ENCODE measurements at regions not wholly inside any gene's neighbourhood (a gene's known extent, or its start where the extent isn't known, plus 50 kb on each side); places are given as distances from the start of the nearest gene placed in this dataset.
A peak's percentile ranks its signal among the peaks of the same experiment; 100 is the strongest.

DNA sequence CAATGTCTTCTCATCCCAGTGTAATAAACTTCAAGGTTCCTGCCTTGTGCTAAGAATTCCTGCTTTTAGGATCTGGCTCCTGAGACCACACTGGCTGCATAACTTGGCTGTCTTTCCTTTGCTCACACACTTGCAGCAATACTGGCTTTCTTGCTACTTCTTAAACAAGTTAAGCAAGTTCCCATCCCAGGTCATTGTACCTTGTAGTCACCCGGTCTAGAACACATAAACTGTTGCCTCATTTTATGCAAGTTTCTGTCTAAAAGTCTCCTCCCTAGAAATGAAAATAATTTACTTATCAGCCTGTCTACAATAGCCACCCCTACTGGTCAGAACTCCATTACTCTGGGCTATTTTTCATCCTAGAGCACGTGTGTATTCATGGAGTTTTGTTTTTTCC is 887.9 kb upstream of the FAM98A start:
- TF ChIP-seq, protein P1, sequence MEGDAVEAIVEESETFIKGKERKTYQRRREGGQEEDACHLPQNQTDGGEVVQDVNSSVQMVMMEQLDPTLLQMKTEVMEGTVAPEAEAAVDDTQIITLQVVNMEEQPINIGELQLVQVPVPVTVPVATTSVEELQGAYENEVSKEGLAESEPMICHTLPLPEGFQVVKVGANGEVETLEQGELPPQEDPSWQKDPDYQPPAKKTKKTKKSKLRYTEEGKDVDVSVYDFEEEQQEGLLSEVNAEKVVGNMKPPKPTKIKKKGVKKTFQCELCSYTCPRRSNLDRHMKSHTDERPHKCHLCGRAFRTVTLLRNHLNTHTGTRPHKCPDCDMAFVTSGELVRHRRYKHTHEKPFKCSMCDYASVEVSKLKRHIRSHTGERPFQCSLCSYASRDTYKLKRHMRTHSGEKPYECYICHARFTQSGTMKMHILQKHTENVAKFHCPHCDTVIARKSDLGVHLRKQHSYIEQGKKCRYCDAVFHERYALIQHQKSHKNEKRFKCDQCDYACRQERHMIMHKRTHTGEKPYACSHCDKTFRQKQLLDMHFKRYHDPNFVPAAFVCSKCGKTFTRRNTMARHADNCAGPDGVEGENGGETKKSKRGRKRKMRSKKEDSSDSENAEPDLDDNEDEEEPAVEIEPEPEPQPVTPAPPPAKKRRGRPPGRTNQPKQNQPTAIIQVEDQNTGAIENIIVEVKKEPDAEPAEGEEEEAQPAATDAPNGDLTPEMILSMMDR (IDR thresholded peaks at IDR 0.05; ENCODE audit: unreplicated experiment in 3 of 3): no peak
- H3K4me1 Mint-ChIP-seq: no peaks in the 10 kb centered on the region

DNA sequence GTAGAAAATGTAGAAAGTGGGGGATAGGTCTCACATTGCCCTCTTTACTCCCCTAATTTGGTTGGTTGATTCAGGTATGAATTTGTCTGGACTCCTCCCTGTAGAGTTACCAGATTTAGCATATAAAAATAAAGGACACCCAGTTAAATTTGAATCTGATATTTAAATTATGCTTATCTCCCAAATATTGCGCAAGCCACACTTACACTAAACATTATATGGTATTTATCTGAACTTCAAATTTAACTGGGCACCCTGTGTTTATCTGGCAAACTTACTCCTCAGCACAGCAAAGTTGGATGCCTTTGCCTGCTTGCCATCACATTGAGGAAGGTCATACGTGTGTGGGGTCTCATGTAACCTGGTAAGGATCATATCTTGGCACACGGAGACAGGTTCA is 882.4 kb upstream of the FAM98A start:
- Mint-ChIP-seq H3K4me1 (no peaks in the 10 kb centered on the region), H3K27ac (no peak overlapping the region), H3K9me3 (no peaks in the 10 kb centered on the region)

More for the DNA sequence above, 887.9 kb upstream of the FAM98A start:
- Mint-ChIP-seq H3K27ac (no peak overlapping the region), H3K36me3 (ENCODE audit: low read depth) (no peaks in the 10 kb centered on the region), H3K9me3 (no peaks in the 10 kb centered on the region), H3K4me3 (no peak overlapping the region), H3K27me3 (ENCODE audit: low read depth) (no peaks in the 10 kb centered on the region)

GRCh38 chr2:34480366-34480765 is 881.3 kb upstream of the FAM98A start:
- Mint-ChIP-seq H3K4me1 (no peaks in the 10 kb centered on the region), H3K27ac (no peak overlapping the region), H3K27me3 (ENCODE audit: low read depth) (no peaks in the 10 kb centered on the region), H3K9me3 (no peaks in the 10 kb centered on the region), H3K36me3 (ENCODE audit: low read depth) (no peaks in the 10 kb centered on the region), H3K4me3 (no peak overlapping the region)
- TF ChIP-seq, protein P1 (IDR thresholded peaks at IDR 0.05; ENCODE audit: unreplicated experiment in 3 of 3): no peak

More for the DNA sequence above, 882.4 kb upstream of the FAM98A start:
- Mint-ChIP-seq H3K36me3 (ENCODE audit: low read depth) (no peaks in the 10 kb centered on the region), H3K4me3 (no peak overlapping the region), H3K27me3 (ENCODE audit: low read depth) (no peaks in the 10 kb centered on the region)
- TF ChIP-seq, protein P1 (IDR thresholded peaks at IDR 0.05; ENCODE audit: unreplicated experiment in 3 of 3): no peak

- Mint-ChIP-seq H3K27ac (peak overlapping the region in 1 of 3 experiments; percentile 92), H3K4me1 (no peaks in the 10 kb centered on the region), H3K4me3 (no peak overlapping the region), H3K27me3 (ENCODE audit: low read depth) (no peaks in the 10 kb centered on the region), H3K36me3 (ENCODE audit: low read depth) (no peaks in the 10 kb centered on the region), H3K9me3 (no peaks in the 10 kb centered on the region)
- TF ChIP-seq, protein P1 (IDR thresholded peaks at IDR 0.05; ENCODE audit: unreplicated experiment in 3 of 3): no peak
Observed at GRCh38 chr2:34475156-34475555, 876.1 kb upstream of the FAM98A start.

DNA sequence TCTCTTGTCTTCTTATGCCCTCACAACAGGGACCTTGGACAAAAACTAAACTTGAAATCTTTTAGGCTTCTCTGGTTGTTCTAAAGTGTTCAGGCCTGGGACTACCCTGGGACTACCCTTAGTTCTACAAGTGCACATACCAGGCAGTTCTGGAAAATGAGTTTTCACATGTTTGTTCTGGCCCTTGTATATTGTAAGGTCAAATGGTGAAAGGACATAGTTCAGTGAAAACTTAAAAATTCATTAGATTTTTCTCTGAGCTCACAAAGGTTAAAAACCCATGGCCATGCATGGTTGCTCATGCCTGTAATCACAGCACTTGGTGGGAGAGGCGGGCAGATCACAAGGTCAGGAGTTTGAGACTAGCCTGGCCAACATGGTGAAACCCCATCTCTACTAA is 875.5 kb upstream of the FAM98A start:
- TF ChIP-seq, protein P1 (IDR thresholded peaks at IDR 0.05; ENCODE audit: unreplicated experiment in 3 of 3): no peak
- Mint-ChIP-seq H3K36me3 (ENCODE audit: low read depth) (no peaks in the 10 kb centered on the region), H3K4me1 (no peaks in the 10 kb centered on the region), H3K4me3 (no peak overlapping the region), H3K27me3 (ENCODE audit: low read depth) (no peaks in the 10 kb centered on the region), H3K9me3 (no peaks in the 10 kb centered on the region), H3K27ac (peak overlapping the region in 1 of 3 experiments; percentile 92)

DNA sequence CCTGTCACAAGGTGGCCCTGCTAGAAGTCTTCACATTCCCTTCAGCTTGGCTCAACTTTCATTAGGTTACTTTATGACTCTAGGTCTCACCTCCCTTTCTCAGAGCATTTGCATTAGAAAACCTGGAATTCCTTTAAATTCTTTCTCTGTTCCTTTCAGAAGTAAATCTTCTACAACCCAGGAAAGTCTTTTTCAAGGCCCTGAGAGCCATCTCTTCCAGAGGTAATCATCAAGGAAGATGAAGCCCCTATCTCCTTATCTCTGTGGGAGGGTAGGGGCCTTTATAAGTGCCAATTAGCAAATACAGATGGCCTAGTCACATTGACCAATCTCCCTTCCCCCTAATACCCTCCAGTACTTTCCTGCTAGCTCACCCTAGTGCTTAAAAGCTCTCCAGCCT is 848.0 kb upstream of the FAM98A start:
- Mint-ChIP-seq H3K4me1 (no peaks in the 10 kb centered on the region), H3K4me3 (no peak overlapping the region), H3K27ac (no peak overlapping the region), H3K36me3 (ENCODE audit: low read depth) (peaks cover 4% of the 10 kb centered on the region), H3K9me3 (peaks cover 12% of the 10 kb centered on the region), H3K27me3 (ENCODE audit: low read depth) (no peaks in the 10 kb centered on the region)
- TF ChIP-seq, protein P1 (IDR thresholded peaks at IDR 0.05; ENCODE audit: unreplicated experiment in 3 of 3): no peak

All from nephron (organoid).